HG03103 (cell line): ENCODE measurements at regions not wholly inside any gene's neighbourhood (a gene's known extent, or its start where the extent isn't known, plus 50 kb on each side); places are given as distances from the start of the nearest gene placed in this dataset.
"Not testable (repeated sequence)": the region's sequence is repeated elsewhere in the genome, so short reads cannot be mapped to it uniquely, and the experiment has no call there.

Source experiments
- ATAC-seq: cut with Tn5 transposase; IDR thresholded peaks from one replicate; pipeline ENCODE4 v1.9.1; 2021; ENCODE audit warnings: low read depth; ENCODE audit not compliant: unreplicated experiment

- ATAC-seq = no peak
Measured at GRCh38 chr7:8809320-8809719, 375.9 kb downstream of the NXPH1 start.

DNA sequence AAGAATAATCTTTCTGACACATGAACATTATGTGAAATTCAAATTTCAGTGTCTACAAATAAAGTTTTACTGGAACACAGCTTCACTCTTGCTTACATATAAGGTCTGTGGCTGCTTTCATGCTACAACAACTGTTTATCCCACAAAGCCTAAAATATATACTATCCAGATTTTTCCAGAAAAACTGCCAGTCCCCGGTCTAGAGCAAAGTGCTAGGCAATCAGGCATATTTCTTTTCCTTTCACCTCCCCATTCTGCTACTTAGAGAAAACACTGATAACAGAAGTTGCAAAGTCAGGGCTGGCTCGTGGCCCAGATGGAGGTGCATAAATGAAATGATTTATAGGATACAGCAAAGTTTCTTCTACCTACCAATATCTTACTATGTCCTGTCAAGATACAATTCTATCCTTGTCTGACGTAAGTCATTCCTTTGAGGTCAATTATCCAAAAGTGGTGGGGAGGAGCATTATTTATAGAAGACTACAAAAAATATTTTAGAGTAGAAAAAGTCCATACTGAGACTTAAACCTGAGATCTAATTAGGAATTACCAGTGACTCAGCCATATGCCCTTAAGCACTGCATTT is 384.1 kb downstream of the NXPH1 start:
- ATAC-seq = no peak

DNA sequence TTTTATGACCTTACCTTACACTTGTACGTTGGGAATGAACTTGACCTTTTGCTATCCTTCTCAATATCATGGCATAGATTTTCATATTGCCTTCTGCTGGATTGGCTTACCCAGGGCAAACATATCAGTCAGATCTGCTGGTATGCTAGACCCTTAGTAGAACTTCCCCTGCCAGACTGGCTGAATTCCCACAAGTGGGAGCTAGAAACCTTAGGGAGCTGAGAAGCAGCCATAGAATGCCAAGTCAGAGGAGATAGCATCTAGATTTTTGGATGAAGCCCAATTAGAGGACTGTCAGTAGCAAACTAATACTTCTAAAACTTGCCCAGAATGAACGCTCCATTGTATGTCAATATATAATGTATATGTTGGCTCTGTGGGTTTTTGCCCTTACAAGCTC is 385.0 kb downstream of the NXPH1 start:
- ATAC-seq = no peak

GRCh38 chr7:8822595-8822994 is 389.2 kb downstream of the NXPH1 start:
- ATAC-seq = no peak

GRCh38 chr7:8823486-8823885 is 390.1 kb downstream of the NXPH1 start:
- ATAC-seq = no peak

GRCh38 chr7:8827329-8827728 is 393.9 kb downstream of the NXPH1 start:
- ATAC-seq = no peak

- ATAC-seq = no peak
Measured at GRCh38 chr7:8829100-8829499, 395.7 kb downstream of the NXPH1 start.

- no peak for ATAC-seq
Measured at GRCh38 chr7:8831376-8831775, 398.0 kb downstream of the NXPH1 start.

DNA sequence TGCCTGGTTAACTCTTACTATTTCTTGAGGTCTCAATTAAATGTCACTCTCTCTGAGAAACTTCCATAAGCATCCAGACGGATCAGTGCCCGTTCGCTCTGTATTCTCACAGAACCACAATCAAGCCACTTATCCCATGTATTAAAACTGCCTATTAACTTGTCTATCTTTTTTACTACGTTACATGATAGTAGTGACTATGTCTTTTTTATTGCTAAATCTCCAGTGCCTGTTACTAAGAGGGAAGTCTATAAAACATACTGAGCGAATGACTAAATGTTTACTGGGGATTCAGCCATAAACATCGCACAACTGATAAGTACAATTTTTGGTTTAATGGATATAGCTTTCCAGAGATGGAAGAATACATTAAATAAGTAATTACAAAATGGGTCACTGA is 399.9 kb downstream of the NXPH1 start:
- ATAC-seq = no peak

GRCh38 chr7:8841171-8841570 is 407.8 kb downstream of the NXPH1 start:
- ATAC-seq = no peak

DNA sequence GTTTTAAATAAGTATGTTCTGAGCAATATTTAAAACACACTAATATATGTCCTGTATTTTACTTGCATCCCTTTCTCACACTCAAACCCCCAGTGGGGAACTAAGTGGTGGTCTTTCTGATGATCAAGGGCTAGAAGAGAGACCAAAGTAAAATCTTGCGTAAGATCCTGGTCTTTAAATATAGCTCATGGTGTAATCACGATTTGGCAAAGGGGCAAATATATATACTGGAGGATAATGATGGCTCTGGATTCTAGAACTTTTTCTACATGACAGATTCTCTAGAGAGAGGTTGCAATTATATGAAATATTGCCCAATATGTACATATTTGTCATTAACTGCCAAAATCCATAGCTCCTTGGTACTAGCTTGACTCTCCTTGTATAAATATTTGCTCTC is 438.3 kb downstream of the NXPH1 start:
- ATAC-seq = no peak

GRCh38 chr7:8881916-8882315 is 448.5 kb downstream of the NXPH1 start:
- ATAC-seq = no peak

DNA sequence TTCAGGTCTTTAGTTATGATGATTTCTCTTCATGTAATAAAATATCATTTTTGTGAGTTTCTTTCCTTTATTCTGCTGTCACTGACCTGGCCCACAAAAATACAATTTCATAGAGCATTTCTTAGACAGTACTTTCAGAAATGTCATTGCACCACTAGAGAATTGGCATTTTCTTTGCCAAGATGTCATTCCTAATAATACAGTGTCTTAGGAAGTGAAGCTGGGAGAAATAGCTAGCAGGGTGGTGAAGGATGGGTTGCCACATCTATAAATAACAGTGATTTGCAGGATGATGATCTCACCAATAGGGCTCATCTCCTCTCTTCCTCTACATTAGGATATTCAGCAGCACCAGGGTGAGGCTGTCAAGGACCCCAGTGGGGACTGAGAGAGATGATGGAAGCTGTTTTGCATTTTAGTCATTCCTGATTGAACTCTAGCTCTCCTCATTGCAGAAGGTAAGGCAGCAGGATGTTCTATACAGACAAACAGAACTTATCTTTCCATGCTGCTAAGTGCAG is 452.1 kb downstream of the NXPH1 start:
- no peak for ATAC-seq

- not testable (repeated sequence) for ATAC-seq
Measured at GRCh38 chr7:8890346-8890745, 456.9 kb downstream of the NXPH1 start.

DNA sequence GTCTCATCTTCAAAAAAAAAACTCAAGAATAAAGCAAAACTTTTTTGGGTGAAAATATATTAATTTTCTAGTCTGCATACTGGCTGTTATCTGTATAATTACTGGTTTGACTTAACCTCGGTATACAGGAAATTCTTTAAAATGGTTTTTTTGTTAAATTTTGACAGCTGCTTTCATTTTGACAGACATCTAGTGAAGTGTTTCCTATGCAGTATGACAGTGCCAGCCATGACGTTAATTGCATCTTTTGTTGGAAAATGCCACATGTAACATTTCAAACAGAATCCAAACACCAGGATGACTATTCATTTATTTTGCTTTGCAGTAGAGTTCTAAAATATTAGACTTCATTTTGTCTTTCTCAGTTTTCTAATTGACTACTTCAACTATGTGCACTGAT is 460.4 kb downstream of the NXPH1 start:
- no peak for ATAC-seq

DNA sequence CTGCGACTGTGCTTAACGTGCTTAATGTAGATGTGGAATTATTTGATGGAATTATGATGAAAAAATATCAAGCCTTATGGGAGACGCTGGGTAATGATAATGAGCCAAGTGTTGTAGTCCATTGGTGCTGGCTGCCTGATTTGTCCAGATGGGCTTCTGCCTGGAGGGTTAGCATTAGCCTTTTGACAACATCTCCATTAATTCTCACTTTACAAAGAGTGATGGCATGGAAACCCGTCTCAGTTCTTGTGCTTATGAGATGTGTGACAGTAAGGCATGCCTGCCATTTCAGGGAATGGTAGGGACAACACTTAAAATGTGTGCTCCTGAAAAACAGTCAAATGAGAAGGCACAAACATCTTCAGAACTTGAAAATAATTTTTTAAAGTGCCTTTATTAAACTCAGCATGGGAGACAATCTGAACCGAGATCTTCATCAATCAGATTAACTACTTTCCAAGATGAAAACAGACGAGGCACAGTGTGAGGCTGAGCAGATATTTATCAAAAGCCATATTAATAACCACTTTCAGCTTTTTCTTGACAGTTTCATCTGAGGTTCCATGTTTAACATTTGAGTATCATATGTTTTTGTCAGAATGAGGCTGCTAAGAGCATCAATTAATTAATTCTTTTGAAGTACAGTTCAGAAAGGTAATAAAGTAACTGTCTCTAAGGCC is 473.1 kb downstream of the NXPH1 start:
- no peak for ATAC-seq

- no peak for ATAC-seq
Measured at GRCh38 chr7:8908889-8909288, 475.5 kb downstream of the NXPH1 start.

DNA sequence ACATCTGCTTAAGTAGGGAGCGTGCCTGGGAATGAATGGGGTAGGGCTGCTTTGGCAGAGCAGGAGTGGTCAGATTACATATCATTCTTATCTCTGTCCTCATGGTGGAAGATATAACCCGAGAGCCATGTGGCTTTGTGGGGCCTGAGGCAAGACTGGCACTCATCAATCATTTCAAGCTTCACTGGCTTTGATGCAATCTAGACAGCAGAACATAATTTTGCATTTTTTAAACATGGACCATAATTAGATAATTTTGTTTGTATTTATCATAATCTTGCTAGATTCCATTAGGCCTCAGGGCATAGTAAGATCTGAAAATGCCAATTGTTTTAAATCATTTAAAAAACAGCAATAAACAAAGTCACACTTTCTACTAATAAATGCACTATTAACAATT is 480.3 kb downstream of the NXPH1 start:
- ATAC-seq = no peak

DNA sequence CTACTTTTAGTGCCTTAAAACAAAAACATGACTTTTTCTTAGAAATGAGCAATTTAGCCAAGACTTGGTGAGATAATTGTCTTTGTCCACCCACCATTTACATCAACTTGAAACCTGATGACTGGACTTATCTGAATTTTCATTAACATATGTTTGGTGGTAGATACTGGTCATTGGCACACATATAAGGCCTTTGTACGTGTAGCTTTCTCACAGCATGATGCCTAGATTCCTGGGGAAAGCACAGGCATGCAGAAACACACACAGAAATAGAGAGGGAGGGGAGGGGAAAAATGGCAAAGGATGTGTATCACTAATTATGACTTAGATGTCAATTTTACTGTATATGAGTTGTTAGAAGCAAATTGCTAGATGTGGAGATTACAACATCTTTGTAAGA is 488.4 kb downstream of the NXPH1 start:
- no peak for ATAC-seq

GRCh38 chr7:8922726-8923125 is 489.3 kb downstream of the NXPH1 start:
- no peak for ATAC-seq

DNA sequence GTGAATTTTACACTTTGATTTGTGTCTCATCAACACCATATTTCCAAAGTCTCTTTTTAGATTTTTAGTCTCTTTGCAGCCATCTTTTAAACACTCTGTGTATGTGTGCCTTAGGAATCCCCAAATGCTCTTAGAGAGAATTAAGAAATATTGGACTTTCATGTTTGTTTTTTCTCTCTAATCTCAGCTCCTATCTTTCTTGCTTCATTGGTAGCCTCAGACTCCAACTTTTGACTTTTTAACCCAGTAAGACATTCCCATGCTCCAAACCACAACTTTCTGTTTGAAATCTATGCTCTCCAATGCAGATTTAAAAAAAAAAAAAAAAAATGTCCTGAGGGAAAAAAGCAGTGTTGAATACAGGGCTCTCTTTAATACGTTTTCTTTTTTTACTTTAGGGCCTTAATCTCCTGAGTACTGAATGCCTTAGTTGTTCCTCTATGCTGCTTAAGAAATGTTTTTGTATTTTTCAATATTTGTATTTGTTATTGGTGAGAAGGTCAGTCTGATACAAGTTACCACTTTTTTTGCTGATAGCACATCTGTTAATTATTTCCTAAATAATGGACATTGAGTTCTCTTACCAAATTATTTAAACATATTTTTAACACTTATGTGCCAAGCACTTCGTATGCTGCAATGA is 489.9 kb downstream of the NXPH1 start:
- no peak for ATAC-seq
